ENCODE measurements at regions not wholly inside any gene's neighbourhood (a gene's known extent, or its start where the extent isn't known, plus 50 kb on each side); places are given as distances from the start of the nearest gene placed in this dataset.

GRCh38 chr14:49191380-49191779 is 394.8 kb downstream of the RPS29 start (continued):
- TF ChIP-seq CTCF (IDR thresholded peaks at IDR 0.05 in 2 of 3, conservative IDR thresholded peaks at IDR 0.05 in 1 of 3; ENCODE audit: borderline replicate concordance in 1 of 3, insufficient read depth in 1 of 3, low read depth in 2 of 3, low read length in 2 of 3) (no peak), JUND (IDR thresholded peaks at IDR 0.05) (no peak), EZH2phosphoT487 (IDR thresholded peaks at IDR 0.05; ENCODE audit: borderline replicate concordance) (no peak), SP1 (IDR thresholded peaks at IDR 0.05; ENCODE audit: low read depth) (no peak), CEBPB (IDR thresholded peaks at IDR 0.05; ENCODE audit: low read depth) (no peak), ZBTB33 (IDR thresholded peaks at IDR 0.05; ENCODE audit: extremely low read depth, insufficient replicate concordance, low read length) (no peak), ZNF274 (IDR thresholded peaks at IDR 0.05; ENCODE audit: low read depth, low read length) (no peak), MAX (IDR thresholded peaks at IDR 0.05) (no peak), ATF3 (IDR thresholded peaks at IDR 0.05) (no peak)

GRCh38 chr14:49189375-49189774 is 396.8 kb downstream of the RPS29 start:
- BruUV-seq (replicated peaks): no TSS peak
- Histone ChIP-seq H3K9me3 (ENCODE audit: control insufficient read depth in 1 of 2, insufficient read depth in 1 of 2, low read depth in 1 of 2, low read length in 2 of 2) (no peaks in the 10 kb centered on the region), H4K20me1 (ENCODE audit: insufficient read depth) (no peaks in the 10 kb centered on the region), H2AFZ (ENCODE audit: low read depth, low read length, poor library complexity, severe bottlenecking) (no peak overlapping the region), H3K27ac (ENCODE audit: low read depth, low read length) (no peak overlapping the region), H3K36me3 (ENCODE audit: control insufficient read depth in 1 of 2, insufficient read depth in 2 of 2, low read length in 2 of 2) (no peaks in the 10 kb centered on the region), H3K9ac (ENCODE audit: low read length) (no peak overlapping the region), H3K4me2 (ENCODE audit: low read length) (no peak overlapping the region), H3K4me3 (replicated peaks in 1 of 2; ENCODE audit: low read depth in 1 of 2, low read length in 2 of 2) (no peak overlapping the region), H3K79me2 (ENCODE audit: insufficient read depth, low read length) (no peaks in the 10 kb centered on the region), H3K27me3 (ENCODE audit: insufficient read depth, low read length) (no peaks in the 10 kb centered on the region), H3K9me2 (ENCODE audit: insufficient read depth) (no peaks in the 10 kb centered on the region), H3K4me1 (ENCODE audit: control insufficient read depth in 1 of 2, insufficient read depth in 2 of 2, low read length in 2 of 2) (no peaks in the 10 kb centered on the region)
- DNase-seq (ENCODE audit: low read depth, low spot score): no peak
- ChIA-PET RAD21 (ENCODE audit: low non-redundant PET in 1 of 2, low total read pairs in 2 of 2, uncharacterized antibody in 2 of 2, unreplicated experiment in 2 of 2) (no interaction called here), CTCF (no interaction called here), POLR2A (no interaction called here)
- intact Hi-C loops (cut with micrococcal nuclease): no loop called here
- TF ChIP-seq EGR1 (IDR thresholded peaks at IDR 0.05; ENCODE audit: low read depth) (no peak), JUND (IDR thresholded peaks at IDR 0.05) (no peak), CBX3 (IDR thresholded peaks at IDR 0.05; ENCODE audit: low read depth) (no peak), MAX (IDR thresholded peaks at IDR 0.05) (no peak), SP1 (IDR thresholded peaks at IDR 0.05; ENCODE audit: low read depth) (no peak)
- ATAC-seq: no peak
